Fibroblast of lung (primary cell): ENCODE measurements at regions not wholly inside any gene's neighbourhood (a gene's known extent, or its start where the extent isn't known, plus 50 kb on each side); places are given as distances from the start of the nearest gene placed in this dataset.

ENCODE experiments used
- DNase-seq, 2 donors: peaks; one replicate each; pipeline versions ENCODE4 v3.0.0 to v3.0.0-alpha.2; 2010; ENCODE audit warnings: low read depth in 2 of 2
- H2AFZ ChIP-seq: 2 replicates; pipeline ENCODE4 v1.5.1; 2012; ENCODE audit warnings: low read length, control low read depth, inconsistent platforms
- H3K27ac ChIP-seq: 2 replicates; pipeline ENCODE4 v1.5.1; 2011; ENCODE audit warnings: low read length, control low read depth; ENCODE audit not compliant: insufficient read depth
- H3K27me3 ChIP-seq: 2 replicates; pipeline ENCODE4 v1.5.1; 2011; ENCODE audit warnings: mild to moderate bottlenecking, low read length; ENCODE audit not compliant: control insufficient read depth, insufficient read depth
- H3K36me3 ChIP-seq: 2 replicates; pipeline ENCODE4 v1.5.1; 2011; ENCODE audit warnings: low read length; ENCODE audit not compliant: control insufficient read depth, insufficient read depth
- H3K4me1 ChIP-seq: 2 replicates; pipeline ENCODE4 v1.5.1; 2011; ENCODE audit warnings: low read length; ENCODE audit not compliant: control insufficient read depth, insufficient read depth; ENCODE audit errors: extremely low read depth
- H3K4me2 ChIP-seq: 2 replicates; pipeline ENCODE4 v1.5.1; 2011; ENCODE audit warnings: low read length, control low read depth; ENCODE audit not compliant: insufficient read depth; ENCODE audit errors: extremely low read depth
- H3K4me3 ChIP-seq, 4 experiments: fragments of 200-600 bp in 1 of 4; sonication (generic) in 1 of 4; replicated peaks in 1 of 4; 2 replicates each; pipeline ENCODE4 v1.5.1; 2011 to 2016; ENCODE audit warnings: low read length in 4 of 4, low read depth in 3 of 4, mild to moderate bottlenecking in 3 of 4, control low read depth in 2 of 4, inconsistent platforms in 1 of 4, mixed read lengths in 1 of 4; ENCODE audit not compliant: insufficient read depth in 1 of 4; ENCODE audit errors: control extremely low read depth in 1 of 4
- H3K79me2 ChIP-seq: 2 replicates; pipeline ENCODE4 v1.5.1; 2012; ENCODE audit warnings: mild to moderate bottlenecking, low read length, inconsistent platforms; ENCODE audit not compliant: control insufficient read depth, insufficient read depth
- H3K9ac ChIP-seq: 2 replicates; pipeline ENCODE4 v1.5.1; 2011; ENCODE audit warnings: mild to moderate bottlenecking, low read length, control low read depth; ENCODE audit not compliant: insufficient read depth
- H3K9me3 ChIP-seq: 2 replicates; pipeline ENCODE4 v1.5.1; 2012; ENCODE audit warnings: low read depth, low read length; ENCODE audit not compliant: control insufficient read depth, insufficient read depth
- H4K20me1 ChIP-seq: 2 replicates; pipeline ENCODE4 v1.5.1; 2011; ENCODE audit warnings: low read length; ENCODE audit not compliant: control insufficient read depth, insufficient read depth; ENCODE audit errors: extremely low read depth
- EZH2 ChIP-seq: IDR thresholded peaks from 2 replicates; pipeline ENCODE4 v1.5.1; 2012; ENCODE audit warnings: low read length, control low read depth, mild to moderate bottlenecking; ENCODE audit errors: missing control alignments
- TF ChIP-seq, protein P1 (sequence below), 2 donors: IDR thresholded peaks in 1 of 2; conservative IDR thresholded peaks in 1 of 2; 1 replicate in 1 of 2; 2 replicates in 1 of 2; pipeline ENCODE4 v1.5.1; 2011 to 2012; ENCODE audit warnings: low read length in 2 of 2, control low read depth in 1 of 2, inconsistent platforms in 1 of 2, low read depth in 1 of 2, mild to moderate bottlenecking in 1 of 2

DNA sequence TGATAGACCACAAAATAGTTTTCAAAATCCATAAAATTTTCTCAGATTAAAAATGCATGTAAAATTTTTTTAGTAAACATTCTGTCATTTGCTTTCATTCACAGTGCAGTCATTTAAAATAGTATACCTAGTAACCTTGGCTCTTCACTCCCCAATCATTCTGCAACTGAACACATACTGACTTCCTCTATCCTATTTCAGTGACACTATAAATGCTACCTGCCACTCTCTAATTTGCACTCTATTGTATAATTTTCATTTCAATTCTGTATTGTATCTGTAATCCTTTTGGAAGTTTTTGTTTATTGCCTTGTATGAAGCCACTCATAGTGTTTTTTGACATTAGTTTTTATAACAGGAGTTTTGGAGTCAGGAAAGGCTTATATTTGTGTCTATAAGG, 1029.1 kb upstream of the NCAM2 start:
- no peak for DNase-seq
- Histone ChIP-seq H4K20me1 (no peaks in the 10 kb centered on the region), H3K9me3 (no peaks in the 10 kb centered on the region), H3K36me3 (no peaks in the 10 kb centered on the region), H2AFZ (no peak overlapping the region), H3K9ac (no peak overlapping the region), H3K27ac (no peak overlapping the region), H3K79me2 (no peaks in the 10 kb centered on the region), H3K4me2 (no peak overlapping the region), H3K4me3 (no peak overlapping the region), H3K4me1 (no peaks in the 10 kb centered on the region), H3K27me3 (no peaks in the 10 kb centered on the region)
- TF ChIP-seq, protein P1, sequence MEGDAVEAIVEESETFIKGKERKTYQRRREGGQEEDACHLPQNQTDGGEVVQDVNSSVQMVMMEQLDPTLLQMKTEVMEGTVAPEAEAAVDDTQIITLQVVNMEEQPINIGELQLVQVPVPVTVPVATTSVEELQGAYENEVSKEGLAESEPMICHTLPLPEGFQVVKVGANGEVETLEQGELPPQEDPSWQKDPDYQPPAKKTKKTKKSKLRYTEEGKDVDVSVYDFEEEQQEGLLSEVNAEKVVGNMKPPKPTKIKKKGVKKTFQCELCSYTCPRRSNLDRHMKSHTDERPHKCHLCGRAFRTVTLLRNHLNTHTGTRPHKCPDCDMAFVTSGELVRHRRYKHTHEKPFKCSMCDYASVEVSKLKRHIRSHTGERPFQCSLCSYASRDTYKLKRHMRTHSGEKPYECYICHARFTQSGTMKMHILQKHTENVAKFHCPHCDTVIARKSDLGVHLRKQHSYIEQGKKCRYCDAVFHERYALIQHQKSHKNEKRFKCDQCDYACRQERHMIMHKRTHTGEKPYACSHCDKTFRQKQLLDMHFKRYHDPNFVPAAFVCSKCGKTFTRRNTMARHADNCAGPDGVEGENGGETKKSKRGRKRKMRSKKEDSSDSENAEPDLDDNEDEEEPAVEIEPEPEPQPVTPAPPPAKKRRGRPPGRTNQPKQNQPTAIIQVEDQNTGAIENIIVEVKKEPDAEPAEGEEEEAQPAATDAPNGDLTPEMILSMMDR (conservative IDR thresholded peaks at IDR 0.05 in 1 of 2, IDR thresholded peaks at IDR 0.05 in 1 of 2; ENCODE audit: low read depth in 1 of 2, low read length in 2 of 2): no peak
- no peak for TF ChIP-seq EZH2

DNA sequence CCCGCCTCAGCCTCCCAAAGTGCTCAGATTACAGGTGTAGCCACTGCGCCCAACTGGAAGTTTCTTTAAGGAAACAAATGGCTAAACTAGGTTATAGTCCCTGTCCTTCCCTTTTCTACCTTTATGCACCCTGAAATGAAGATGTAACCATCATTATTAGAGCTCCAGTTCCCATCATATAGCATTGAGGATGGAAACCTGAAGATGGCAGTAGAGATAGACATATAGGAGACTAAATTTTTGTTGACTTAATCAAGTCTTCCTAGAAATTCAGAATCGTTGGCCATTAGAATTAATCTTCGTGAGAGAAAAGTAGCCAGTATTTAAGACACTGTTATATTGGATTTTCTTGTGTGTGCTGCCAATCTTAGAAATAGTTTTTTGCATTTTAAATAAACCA, 1016.3 kb upstream of the NCAM2 start:
- Histone ChIP-seq H3K4me3 (no peak overlapping the region), H4K20me1 (no peaks in the 10 kb centered on the region), H3K36me3 (no peaks in the 10 kb centered on the region), H3K9ac (no peak overlapping the region), H3K27ac (no peak overlapping the region), H3K79me2 (no peaks in the 10 kb centered on the region), H3K9me3 (no peaks in the 10 kb centered on the region), H3K27me3 (no peaks in the 10 kb centered on the region), H2AFZ (no peak overlapping the region), H3K4me2 (no peak overlapping the region), H3K4me1 (no peaks in the 10 kb centered on the region)
- TF ChIP-seq, protein P1 (conservative IDR thresholded peaks at IDR 0.05 in 1 of 2, IDR thresholded peaks at IDR 0.05 in 1 of 2; ENCODE audit: low read depth in 1 of 2, low read length in 2 of 2): no peak
- TF ChIP-seq EZH2: no peak
- DNase-seq: no peak

DNA sequence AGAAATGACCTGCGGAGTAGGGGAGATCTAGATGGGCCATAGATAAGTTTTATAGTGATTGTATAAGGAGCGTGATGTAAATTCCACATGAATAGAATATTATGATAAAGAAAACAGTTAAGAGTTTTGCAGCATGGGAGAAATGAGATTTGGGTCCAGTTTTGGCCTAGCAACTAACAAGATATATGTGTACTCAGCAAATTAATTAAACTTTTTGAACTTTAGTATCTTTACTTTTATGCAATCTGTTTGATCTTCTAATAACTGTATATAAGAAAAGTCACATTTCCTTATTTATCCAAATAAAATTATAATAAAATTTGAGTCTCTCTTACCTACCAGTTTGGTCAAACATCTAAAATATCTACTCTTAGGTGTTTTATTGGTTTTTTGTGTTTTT, 1011.8 kb upstream of the NCAM2 start:
- no peaks in the 10 kb centered on the region for H3K36me3 ChIP-seq
- H4K20me1 ChIP-seq: no peaks in the 10 kb centered on the region
- TF ChIP-seq, protein P1 (conservative IDR thresholded peaks at IDR 0.05 in 1 of 2, IDR thresholded peaks at IDR 0.05 in 1 of 2; ENCODE audit: low read depth in 1 of 2, low read length in 2 of 2): no peak
- no peak for TF ChIP-seq EZH2
- no peak overlapping the region for H3K4me3 ChIP-seq
- H3K9me3 ChIP-seq: no peaks in the 10 kb centered on the region
- no peaks in the 10 kb centered on the region for H3K79me2 ChIP-seq
- no peak overlapping the region for H3K9ac ChIP-seq
- no peak overlapping the region for H3K4me2 ChIP-seq
- no peaks in the 10 kb centered on the region for H3K4me1 ChIP-seq
- no peak for DNase-seq
- no peaks in the 10 kb centered on the region for H3K27me3 ChIP-seq
- H2AFZ ChIP-seq: no peak overlapping the region
- H3K27ac ChIP-seq: no peak overlapping the region
